NCI-H1694 (cell line): ENCODE measurements at regions not wholly inside any gene's neighbourhood (a gene's known extent, or its start where the extent isn't known, plus 50 kb on each side); places are given as distances from the start of the nearest gene placed in this dataset.

Experiments used
- DNase-seq: peaks from one replicate; lab custom pipeline; 2025; lab: John Stamatoyannopoulos, UW

GRCh38 chr2:114134146-114134545, 244.3 kb downstream of the ACTR3 start:
- no peak for DNase-seq

GRCh38 chr2:114139542-114139941, 249.7 kb downstream of the ACTR3 start:
- no peak for DNase-seq

- no peak for DNase-seq
Observed at GRCh38 chr2:114156366-114157056, 266.6 kb downstream of the ACTR3 start.

- no peak for DNase-seq
Observed at GRCh38 chr2:114157057-114157385, 267.1 kb downstream of the ACTR3 start.

GRCh38 chr2:114160263-114160981, 270.5 kb downstream of the ACTR3 start:
- DNase-seq = no peak

GRCh38 chr2:114161371-114161770, 271.5 kb downstream of the ACTR3 start:
- DNase-seq = no peak

GRCh38 chr2:114167799-114168198, 274.6 kb upstream of the DPP10 start:
- DNase-seq = no peak

- DNase-seq = no peak
Observed at GRCh38 chr2:114170070-114170469, 272.4 kb upstream of the DPP10 start.

GRCh38 chr2:114175507-114175906, 266.9 kb upstream of the DPP10 start:
- DNase-seq = no peak

- DNase-seq = no peak
Observed at GRCh38 chr2:114185501-114185900, 256.9 kb upstream of the DPP10 start.

- no peak for DNase-seq
Observed at GRCh38 chr2:114192362-114192761, 250.1 kb upstream of the DPP10 start.

GRCh38 chr2:114201781-114202180, 240.7 kb upstream of the DPP10 start:
- peak; percentile 10 for DNase-seq

GRCh38 chr2:114203679-114204078, 238.8 kb upstream of the DPP10 start:
- DNase-seq = no peak

- DNase-seq = no peak
Observed at GRCh38 chr2:114213808-114214207, 228.6 kb upstream of the DPP10 start.

- no peak for DNase-seq
Observed at GRCh38 chr2:114218383-114218782, 224.1 kb upstream of the DPP10 start.

GRCh38 chr2:114219456-114219855, 223.0 kb upstream of the DPP10 start:
- DNase-seq = no peak

- no peak for DNase-seq
Observed at GRCh38 chr2:114222344-114222743, 220.1 kb upstream of the DPP10 start.

GRCh38 chr2:114231921-114232320, 210.5 kb upstream of the DPP10 start:
- no peak for DNase-seq

- no peak for DNase-seq
Observed at GRCh38 chr2:114237331-114237730, 205.1 kb upstream of the DPP10 start.

- no peak for DNase-seq
Observed at GRCh38 chr2:114238910-114239559, 203.4 kb upstream of the DPP10 start.

- no peak for DNase-seq
Observed at GRCh38 chr2:114248648-114249047, 193.8 kb upstream of the DPP10 start.

- no peak for DNase-seq
Observed at GRCh38 chr2:114252713-114253112, 189.7 kb upstream of the DPP10 start.

GRCh38 chr2:114254875-114255274, 187.6 kb upstream of the DPP10 start:
- DNase-seq = no peak
